ENCODE measurements at regions not wholly inside any gene's neighbourhood (a gene's known extent, or its start where the extent isn't known, plus 50 kb on each side); places are given as distances from the start of the nearest gene placed in this dataset.

DNA sequence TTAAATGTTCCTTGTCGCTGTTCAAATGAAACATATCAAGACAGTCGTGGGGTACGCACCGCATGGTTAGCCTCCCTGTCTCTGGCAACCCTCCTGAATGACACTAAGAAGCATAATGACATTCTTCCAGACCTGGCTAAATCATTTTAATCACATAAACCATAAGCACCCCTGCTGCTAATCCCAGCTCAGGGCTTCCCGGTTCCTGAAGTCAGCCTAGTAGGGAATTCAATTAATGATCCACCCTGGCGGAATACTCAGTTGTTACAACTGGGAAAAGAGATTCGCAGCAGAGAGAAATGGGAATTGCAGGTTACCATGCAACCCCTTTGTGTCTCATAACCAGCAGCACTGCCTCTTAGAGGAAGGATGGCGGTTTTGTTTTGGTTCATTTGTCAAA lies 200.8 kb upstream of the AGAP1 start:
- H3K4me3 ChIP-seq (ENCODE audit: low read length), result no peak overlapping the region
- TF ChIP-seq, protein P1, sequence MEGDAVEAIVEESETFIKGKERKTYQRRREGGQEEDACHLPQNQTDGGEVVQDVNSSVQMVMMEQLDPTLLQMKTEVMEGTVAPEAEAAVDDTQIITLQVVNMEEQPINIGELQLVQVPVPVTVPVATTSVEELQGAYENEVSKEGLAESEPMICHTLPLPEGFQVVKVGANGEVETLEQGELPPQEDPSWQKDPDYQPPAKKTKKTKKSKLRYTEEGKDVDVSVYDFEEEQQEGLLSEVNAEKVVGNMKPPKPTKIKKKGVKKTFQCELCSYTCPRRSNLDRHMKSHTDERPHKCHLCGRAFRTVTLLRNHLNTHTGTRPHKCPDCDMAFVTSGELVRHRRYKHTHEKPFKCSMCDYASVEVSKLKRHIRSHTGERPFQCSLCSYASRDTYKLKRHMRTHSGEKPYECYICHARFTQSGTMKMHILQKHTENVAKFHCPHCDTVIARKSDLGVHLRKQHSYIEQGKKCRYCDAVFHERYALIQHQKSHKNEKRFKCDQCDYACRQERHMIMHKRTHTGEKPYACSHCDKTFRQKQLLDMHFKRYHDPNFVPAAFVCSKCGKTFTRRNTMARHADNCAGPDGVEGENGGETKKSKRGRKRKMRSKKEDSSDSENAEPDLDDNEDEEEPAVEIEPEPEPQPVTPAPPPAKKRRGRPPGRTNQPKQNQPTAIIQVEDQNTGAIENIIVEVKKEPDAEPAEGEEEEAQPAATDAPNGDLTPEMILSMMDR (conservative IDR thresholded peaks at IDR 0.05; ENCODE audit: low read length), result no peak
- DNase-seq (ENCODE audit: low read depth), result no peak

DNA sequence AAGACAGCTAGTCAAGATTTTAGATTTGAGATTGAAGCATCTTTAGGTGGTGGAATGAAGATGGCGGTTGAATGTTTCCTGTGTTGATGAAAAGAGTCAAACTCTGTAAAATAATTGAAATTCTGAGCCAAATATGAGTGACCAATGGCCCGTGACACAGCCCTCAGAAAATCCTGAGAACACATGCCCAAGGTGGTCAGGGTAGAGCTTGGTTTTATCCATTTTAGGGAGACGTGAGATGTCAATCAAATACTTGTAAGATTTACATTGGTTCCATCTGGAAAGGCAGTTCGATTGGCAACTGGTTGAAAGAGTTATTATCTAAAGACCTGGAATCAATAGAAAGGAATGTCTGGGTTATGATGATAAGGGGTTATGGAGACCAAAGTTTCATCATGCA lies 198.0 kb upstream of the AGAP1 start:
- no peak for DNase-seq (ENCODE audit: low read depth)
- no peak overlapping the region for H3K4me3 ChIP-seq (ENCODE audit: low read length)
- TF ChIP-seq, protein P1 (conservative IDR thresholded peaks at IDR 0.05; ENCODE audit: low read length), result no peak

DNA sequence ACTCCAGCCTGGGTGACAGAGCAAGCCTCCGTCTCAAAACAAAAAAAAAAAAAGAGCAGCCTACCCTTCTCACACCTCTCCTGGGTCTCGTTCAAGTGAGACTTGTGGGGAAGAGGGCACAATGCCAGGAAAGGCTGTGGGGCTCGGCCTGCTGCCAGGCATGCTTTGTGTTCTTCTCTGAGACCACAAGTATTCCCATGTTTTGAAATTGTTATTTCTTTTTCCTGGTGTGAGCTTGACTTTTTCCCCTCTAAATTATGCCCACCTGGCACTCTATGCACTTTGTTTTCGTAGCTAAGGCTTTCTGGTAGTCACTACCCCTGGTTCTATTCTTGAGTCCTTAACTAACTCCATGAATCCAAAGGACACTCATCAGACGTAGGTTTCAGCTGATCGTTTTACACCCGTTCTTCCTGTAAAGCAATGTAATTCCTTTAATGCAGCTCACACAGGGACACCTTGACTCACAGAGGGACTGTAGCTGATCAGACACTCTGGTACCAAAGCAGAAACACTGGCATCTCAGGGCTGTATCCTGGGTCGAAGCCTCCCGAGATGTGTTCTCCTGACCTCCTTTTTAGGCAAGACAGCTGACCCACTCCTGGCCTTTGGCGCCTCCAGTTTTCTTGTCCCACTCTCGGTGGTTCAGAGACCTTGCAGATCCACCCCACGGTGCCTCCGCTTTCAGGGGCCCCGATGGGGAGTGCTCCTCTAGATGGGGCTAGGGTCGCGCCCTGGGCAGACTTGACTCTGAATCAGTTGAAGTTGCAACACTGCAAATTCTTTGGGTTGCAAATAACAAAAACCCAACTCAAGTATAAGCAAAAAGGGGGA lies 193.3 kb upstream of the AGAP1 start:
- TF ChIP-seq, protein P1 (conservative IDR thresholded peaks at IDR 0.05; ENCODE audit: low read length), result no peak
- DNase-seq (ENCODE audit: low read depth), result peak; percentile 86
- no peak overlapping the region for H3K4me3 ChIP-seq (ENCODE audit: low read length)

DNA sequence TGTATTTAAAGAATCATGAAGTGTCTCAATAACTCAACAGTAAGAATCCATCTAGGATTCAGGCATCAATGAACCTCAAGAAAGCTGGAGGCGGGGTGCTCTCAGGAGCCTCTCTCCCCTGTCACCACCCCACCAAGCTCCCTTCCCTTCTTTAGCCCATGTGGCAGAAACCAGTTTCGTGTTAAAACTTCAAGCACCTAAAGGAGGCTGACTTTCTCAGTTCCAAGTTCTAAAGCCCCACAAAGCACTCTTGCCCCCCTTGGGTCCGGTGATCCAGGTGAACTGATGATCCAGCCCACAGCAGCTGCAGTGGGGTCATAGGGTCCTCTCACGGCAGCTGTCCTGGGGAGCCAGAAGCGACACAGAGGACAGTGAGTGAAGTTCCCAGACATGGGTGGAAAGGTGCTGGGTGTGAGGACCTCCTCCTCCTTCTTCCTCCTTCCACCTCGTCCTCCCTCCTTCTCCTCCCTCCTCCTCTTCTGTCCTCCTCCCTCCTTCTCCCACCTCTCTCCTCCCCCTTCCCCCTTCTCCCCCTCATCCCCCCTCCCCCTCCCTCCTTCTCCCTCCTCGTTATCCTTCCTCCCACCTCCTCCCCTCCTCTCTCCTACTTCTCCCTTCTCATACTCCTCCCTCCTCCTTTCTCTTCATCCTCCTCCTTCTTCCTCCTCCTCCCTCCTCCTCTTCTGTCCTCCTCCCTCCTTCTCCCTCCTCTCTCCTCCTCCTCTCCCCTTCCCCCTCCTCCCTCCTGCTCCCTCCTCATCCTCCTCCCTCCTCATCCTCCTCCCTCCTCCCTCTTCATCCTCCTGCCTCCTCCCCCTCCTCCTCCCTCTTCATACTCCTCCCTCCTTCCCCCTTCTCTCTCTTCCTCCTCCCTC lies 192.4 kb upstream of the AGAP1 start:
- no peak overlapping the region for H3K4me3 ChIP-seq (ENCODE audit: low read length)
- TF ChIP-seq, protein P1 (conservative IDR thresholded peaks at IDR 0.05; ENCODE audit: low read length), result no peak
- DNase-seq (ENCODE audit: low read depth), result no peak

DNA sequence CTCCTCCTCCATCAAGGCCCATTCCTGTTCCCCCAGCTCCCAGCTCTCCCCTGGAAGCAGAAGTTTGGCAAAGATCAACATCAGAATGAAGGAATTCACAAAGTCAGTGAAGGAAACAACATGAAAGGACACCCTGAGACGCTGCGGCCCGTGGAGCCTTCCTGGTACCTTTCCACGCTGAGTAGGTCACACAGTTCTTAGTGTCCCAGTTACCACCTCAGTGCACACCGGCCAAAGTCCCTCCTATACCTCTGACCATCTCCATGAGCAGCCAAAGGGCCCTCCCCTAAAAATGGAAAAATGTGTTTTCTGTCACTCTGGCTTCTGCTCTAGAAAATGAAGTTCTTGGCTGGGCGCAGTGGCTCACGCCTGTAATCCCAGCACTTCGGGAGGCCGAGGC lies 191.6 kb upstream of the AGAP1 start:
- no peak for DNase-seq (ENCODE audit: low read depth)
- TF ChIP-seq, protein P1 (conservative IDR thresholded peaks at IDR 0.05; ENCODE audit: low read length), result no peak

DNA sequence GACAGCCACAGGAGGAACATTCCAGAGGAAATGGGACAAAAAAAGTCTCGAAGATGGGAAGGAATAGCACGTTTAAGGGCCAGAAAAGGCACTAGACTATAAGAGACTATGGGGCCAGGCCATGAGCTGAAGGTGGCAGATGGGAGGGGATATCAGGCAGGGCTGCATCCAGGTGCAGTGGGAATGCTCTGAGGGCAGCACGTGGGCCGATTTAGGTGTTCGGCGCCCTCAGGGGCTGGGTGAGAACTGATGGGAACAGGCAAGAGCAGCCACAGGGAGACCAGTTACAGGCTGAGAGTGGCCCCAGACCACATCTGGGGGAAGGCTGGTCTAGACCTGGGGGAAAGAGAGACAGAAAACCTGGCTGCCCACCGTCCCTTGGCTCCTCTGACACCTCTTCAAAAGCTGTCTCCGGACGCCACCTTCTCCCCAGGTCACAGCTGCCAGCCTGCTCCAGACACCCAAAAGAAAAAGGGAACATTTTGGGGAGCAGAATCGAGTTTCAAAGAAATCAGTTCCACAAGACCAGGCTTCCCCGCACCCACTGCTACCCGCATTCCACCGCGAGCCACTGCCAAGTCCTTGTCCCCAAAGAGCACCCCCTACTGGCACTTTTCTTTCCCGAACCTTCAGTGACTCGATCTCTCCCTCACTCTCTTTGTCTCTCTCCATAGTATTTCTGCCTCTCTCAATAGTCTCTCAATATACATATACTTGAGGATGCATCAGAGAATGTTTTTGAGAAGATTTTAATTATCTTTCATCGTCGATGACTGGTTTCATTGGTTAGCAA lies 190.1 kb upstream of the AGAP1 start:
- TF ChIP-seq, protein P1 (conservative IDR thresholded peaks at IDR 0.05; ENCODE audit: low read length), result no peak
- no peak overlapping the region for H3K4me3 ChIP-seq (ENCODE audit: low read length)
- no peak for DNase-seq (ENCODE audit: low read depth)

More for the DNA sequence above, 191.6 kb upstream of the AGAP1 start:
- no peak overlapping the region for H3K4me3 ChIP-seq (ENCODE audit: low read length)

Data from AG10803 (cell line).